Adrenal gland (tissue), 9 donors: ENCODE measurements at regions not wholly inside any gene's neighbourhood (a gene's known extent, or its start where the extent isn't known, plus 50 kb on each side); places are given as distances from the start of the nearest gene placed in this dataset.
"Not testable (repeated sequence)": the region's sequence is repeated elsewhere in the genome, so short reads cannot be mapped to it uniquely, and the experiment has no call there.

Experiments used
- DNase-seq, 7 donors: peaks; one replicate each; pipeline ENCODE4 v3.0.0-alpha.2; 2019 to 2020
- H3K27ac ChIP-seq, 5 donors: fragments of 200-600 bp; sonication (generic) in 4 of 5; 1 replicate in 3 of 5; 2 replicates in 2 of 5; pipeline versions ENCODE4 v1.5.1 to v1.8.0; 2016 to 2020; ENCODE audit warnings: mild to moderate bottlenecking in 1 of 5
- H3K27me3 ChIP-seq: fragments of 200-600 bp; 2 replicates; pipeline ENCODE4 v1.8.0; 2021
- H3K36me3 ChIP-seq, 2 donors: fragments of 200-600 bp; replicated peaks in 1 of 2; 1 replicate in 1 of 2; 2 replicates in 1 of 2; pipeline versions ENCODE4 v1.5.1 to v1.8.0; 2018 to 2022
- H3K4me1 ChIP-seq, 2 donors: fragments of 200-600 bp; replicated peaks in 1 of 2; 1 replicate in 1 of 2; 2 replicates in 1 of 2; pipeline versions ENCODE4 v1.5.1 to v1.8.0; 2018 to 2021
- H3K4me3 ChIP-seq, 4 donors: fragments of 200-600 bp; sonication (generic) in 3 of 4; one replicate each; pipeline ENCODE4 v1.5.1; 2016 to 2018
- H3K9me3 ChIP-seq, 3 donors: fragments of 200-600 bp; sonication (generic) in 1 of 3; replicated peaks in 1 of 3; 1 replicate in 2 of 3; 2 replicates in 1 of 3; pipeline versions ENCODE4 v1.5.1 to v1.8.0; 2016 to 2021
- POLR2A ChIP-seq, 2 donors: fragments of 450-650 bp; IDR thresholded peaks; one replicate each; pipeline ENCODE4 v1.6.1; 2017; ENCODE audit warnings: antibody characterized with exemption in 2 of 2, mild to moderate bottlenecking in 2 of 2, moderate library complexity in 1 of 2
- WGBS, 4 donors: extraction: QIAGEN DNeasy Blood & Tissue Kit in 2 of 4; methylation state at CpG; one replicate each; pipeline versions ENCODE4 v1.1.5 to v1.1.7; 2013 to 2017; 5-methylcytosine and 5-hydroxymethylcytosine counted together
- intact Hi-C, 2 donors: fragments of 100-400 bp; cut with DNase I; formaldehyde crosslinking; loops; one replicate each; pipeline versions ENCODE4 v1.14.1 to v1.15.0; 2022 to 2023
- TF ChIP-seq, protein P1 (sequence below), 6 experiments: fragments of 450-650 bp in 4 of 6; fragments of 200-600 bp in 2 of 6; sonication (generic) in 1 of 6; IDR thresholded peaks; 1 replicate in 5 of 6; 2 replicates in 1 of 6; pipeline versions ENCODE4 v1.5.1 to v1.8.0; 2016 to 2021; ENCODE audit warnings: antibody characterized with exemption in 6 of 6, mild to moderate bottlenecking in 2 of 6, moderate library complexity in 1 of 6
- donor health status: healthy with polysubstance abuse.
- donor health status: Bipolar disorder and iron deficiency.
- donor health status: DM: yes; HTN: yes; CAD: no.
- donor health status: DM: no; HTN: no; CAD: no.
- donor health status: DM: no; HTN: no; CAD: no.

DNA sequence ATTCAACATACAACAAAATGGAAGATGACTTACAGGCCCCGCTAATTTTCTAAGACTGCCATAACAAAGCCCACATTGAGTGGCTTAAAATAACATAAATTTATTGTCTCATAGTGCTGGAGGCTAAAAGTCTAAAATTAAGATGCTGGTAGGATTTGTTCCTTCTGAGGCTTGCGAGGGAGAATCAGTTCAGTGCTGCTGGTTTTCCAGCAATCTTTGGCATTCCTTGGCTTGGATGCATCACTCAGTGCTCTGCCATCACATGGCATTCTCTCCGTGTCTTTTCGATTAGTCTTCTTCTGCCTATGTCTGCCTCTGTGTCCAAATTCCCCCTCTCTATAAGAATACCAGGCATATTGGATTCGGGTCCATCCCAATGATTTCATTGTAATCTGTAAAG is 959.3 kb upstream of the TMEFF2 start:
- H3K9me3 ChIP-seq: no peaks in the 10 kb centered on the region
- 79 to 93% (median 84%) methylated on average over 5 of the region's 5 CpGs for WGBS, 4 donors
- no peak overlapping the region for H3K4me3 ChIP-seq
- no peaks in the 10 kb centered on the region for H3K36me3 ChIP-seq
- TF ChIP-seq POLR2A (IDR thresholded peaks at IDR 0.05): no peak
- intact Hi-C loops: no loop called here
- no peaks in the 10 kb centered on the region for H3K27me3 ChIP-seq
- no peak overlapping the region for H3K27ac ChIP-seq
- H3K4me1 ChIP-seq: no peaks in the 10 kb centered on the region
- DNase-seq: no peak

DNA sequence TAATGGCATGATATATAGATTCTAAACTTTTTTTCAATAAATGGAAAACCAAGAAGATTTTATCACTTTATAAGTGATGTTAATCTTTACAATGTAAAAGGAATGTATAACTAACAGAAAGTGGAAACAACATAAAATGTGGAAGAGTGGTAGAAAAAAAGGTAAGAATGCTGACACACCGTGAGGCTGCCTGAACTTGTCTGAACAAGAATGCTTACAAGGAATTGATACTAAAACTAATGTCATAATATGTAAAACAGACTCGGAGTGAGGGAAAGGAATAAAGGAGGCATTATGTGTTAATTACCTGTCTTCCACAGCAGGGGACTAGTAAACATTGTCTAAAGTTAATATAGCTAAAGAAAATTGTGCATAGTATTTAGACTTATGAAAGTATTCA is 958.8 kb upstream of the TMEFF2 start:
- Histone ChIP-seq H3K27me3 (no peaks in the 10 kb centered on the region), H3K27ac (no peak overlapping the region), H3K4me1 (no peaks in the 10 kb centered on the region), H3K4me3 (no peak overlapping the region), H3K36me3 (no peaks in the 10 kb centered on the region), H3K9me3 (no peaks in the 10 kb centered on the region)
- no peak for DNase-seq
- intact Hi-C loops: no loop called here
- WGBS, 4 donors: 70 to 83% (median 75%) methylated on average over 2 of the region's 2 CpGs
- TF ChIP-seq, protein P1, sequence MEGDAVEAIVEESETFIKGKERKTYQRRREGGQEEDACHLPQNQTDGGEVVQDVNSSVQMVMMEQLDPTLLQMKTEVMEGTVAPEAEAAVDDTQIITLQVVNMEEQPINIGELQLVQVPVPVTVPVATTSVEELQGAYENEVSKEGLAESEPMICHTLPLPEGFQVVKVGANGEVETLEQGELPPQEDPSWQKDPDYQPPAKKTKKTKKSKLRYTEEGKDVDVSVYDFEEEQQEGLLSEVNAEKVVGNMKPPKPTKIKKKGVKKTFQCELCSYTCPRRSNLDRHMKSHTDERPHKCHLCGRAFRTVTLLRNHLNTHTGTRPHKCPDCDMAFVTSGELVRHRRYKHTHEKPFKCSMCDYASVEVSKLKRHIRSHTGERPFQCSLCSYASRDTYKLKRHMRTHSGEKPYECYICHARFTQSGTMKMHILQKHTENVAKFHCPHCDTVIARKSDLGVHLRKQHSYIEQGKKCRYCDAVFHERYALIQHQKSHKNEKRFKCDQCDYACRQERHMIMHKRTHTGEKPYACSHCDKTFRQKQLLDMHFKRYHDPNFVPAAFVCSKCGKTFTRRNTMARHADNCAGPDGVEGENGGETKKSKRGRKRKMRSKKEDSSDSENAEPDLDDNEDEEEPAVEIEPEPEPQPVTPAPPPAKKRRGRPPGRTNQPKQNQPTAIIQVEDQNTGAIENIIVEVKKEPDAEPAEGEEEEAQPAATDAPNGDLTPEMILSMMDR (IDR thresholded peaks at IDR 0.05): no peak
- no peak for TF ChIP-seq POLR2A (IDR thresholded peaks at IDR 0.05)

DNA sequence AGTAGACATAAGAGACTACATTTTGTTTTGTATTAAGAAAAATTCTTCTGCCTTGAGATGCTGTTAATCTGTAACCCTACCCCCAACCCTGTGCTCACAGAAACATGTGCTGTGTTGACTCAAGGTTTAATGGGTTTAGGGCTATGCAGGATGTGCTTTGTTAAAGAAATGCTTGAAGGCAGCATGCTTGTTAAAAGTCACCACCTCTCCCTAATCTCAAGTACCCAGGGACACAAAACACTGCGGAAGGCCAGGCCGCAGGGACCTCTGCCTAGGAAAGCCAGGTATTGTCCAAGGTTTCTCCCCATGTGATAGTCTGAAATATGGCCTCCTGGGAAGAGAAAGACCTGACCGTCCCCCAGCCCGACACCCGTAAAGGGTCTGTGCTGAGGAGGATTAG is 947.7 kb upstream of the TMEFF2 start:
- not testable (repeated sequence) for H3K36me3 ChIP-seq
- WGBS, 4 donors: 40 to 90% (median 76%) methylated on average over 1 to 5 of the region's 5 CpGs

DNA sequence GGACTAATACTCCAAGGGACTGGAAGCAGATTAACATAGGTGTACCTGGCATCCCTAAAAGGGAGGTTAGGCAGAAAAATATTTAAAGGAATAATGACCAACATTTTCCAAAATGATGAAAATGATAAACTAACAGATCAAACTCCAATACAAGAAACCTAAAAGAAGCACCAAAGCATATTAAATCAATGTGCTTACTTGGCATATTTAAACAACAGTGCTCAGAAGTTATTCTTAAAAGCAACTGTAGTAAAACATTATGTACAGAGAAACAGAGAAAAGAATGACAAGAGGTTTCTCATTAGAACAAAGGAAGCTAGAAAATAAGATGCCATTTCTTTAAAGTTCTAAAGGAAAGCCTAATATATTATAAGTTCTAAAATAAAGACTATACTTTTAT is 947.3 kb upstream of the TMEFF2 start:
- DNase-seq: no peak
- no peaks in the 10 kb centered on the region for H3K9me3 ChIP-seq
- no peak for TF ChIP-seq POLR2A (IDR thresholded peaks at IDR 0.05)
- TF ChIP-seq, protein P1 (IDR thresholded peaks at IDR 0.05): no peak
- no peaks in the 10 kb centered on the region for H3K36me3 ChIP-seq
- no peak overlapping the region for H3K4me3 ChIP-seq
- no peaks in the 10 kb centered on the region for H3K27me3 ChIP-seq
- no peaks in the 10 kb centered on the region for H3K4me1 ChIP-seq
- no peak overlapping the region for H3K27ac ChIP-seq
- intact Hi-C loops: no loop called here

More for the DNA sequence above, 947.7 kb upstream of the TMEFF2 start:
- H3K4me3 ChIP-seq, intact Hi-C loops, H3K4me1 ChIP-seq, H3K27ac ChIP-seq, H3K9me3 ChIP-seq, DNase-seq, H3K27me3 ChIP-seq: not testable (repeated sequence)

DNA sequence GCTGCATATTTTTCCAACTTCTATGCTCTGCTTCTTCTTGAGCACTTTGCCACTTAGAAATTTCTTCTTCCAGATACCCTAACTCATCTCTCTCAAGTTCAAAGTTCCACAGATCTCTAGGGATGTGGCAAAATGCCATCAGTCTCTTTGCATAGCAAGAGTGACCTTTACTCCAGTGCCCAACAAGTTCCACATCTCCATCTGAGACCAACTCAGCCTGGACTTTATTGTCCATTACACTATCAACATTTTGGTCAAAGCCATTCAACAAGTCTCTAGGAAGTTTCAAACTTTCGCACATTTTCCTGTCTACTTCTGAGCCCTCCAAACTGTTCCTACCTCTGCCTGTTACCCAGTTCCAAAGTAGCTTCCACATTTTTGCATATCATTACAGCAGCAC is 946.2 kb upstream of the TMEFF2 start:
- 83 to 100% (median 91%) methylated on average over 1 of the region's 1 CpG for WGBS, 4 donors
- H3K4me3 ChIP-seq, H3K27ac ChIP-seq, H3K9me3 ChIP-seq, H3K36me3 ChIP-seq, DNase-seq, intact Hi-C loops, H3K4me1 ChIP-seq, H3K27me3 ChIP-seq: not testable (repeated sequence)

DNA sequence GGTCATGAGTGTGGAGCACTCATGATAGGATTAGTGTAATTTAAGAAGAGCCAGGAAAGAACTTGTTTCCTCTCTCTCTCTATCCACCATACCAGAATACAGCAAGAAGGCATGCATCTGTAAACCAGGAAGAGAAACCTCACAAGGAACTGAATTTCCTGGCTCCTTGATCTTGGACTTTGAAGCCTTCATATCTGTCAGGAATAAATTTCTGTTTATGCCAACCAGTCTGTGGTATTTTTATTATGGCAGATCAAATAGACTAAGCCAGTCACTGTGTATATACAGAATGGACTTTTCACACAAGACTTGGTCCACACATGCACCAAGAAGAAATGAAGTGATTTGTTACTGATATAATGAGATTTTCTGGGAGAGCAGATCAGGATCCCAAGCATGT is 930.1 kb upstream of the TMEFF2 start:
- TF ChIP-seq, protein P1 (IDR thresholded peaks at IDR 0.05): no peak
- no peak for TF ChIP-seq POLR2A (IDR thresholded peaks at IDR 0.05)
- H3K27me3 ChIP-seq: no peaks in the 10 kb centered on the region
- no peaks in the 10 kb centered on the region for H3K9me3 ChIP-seq
- H3K4me3 ChIP-seq: no peak overlapping the region
- no peaks in the 10 kb centered on the region for H3K4me1 ChIP-seq
- intact Hi-C loops: no loop called here
- H3K27ac ChIP-seq: no peak overlapping the region
- H3K36me3 ChIP-seq: no peaks in the 10 kb centered on the region
- no peak for DNase-seq
